ENCODE measurements at regions not wholly inside any gene's neighbourhood (a gene's known extent, or its start where the extent isn't known, plus 50 kb on each side); places are given as distances from the start of the nearest gene placed in this dataset.
A peak's percentile ranks its signal among the peaks of the same experiment; 100 is the strongest.

GRCh38 chr2:43019025-43019367 lies 207.4 kb downstream of the ZFP36L2 start:
- no peak for TF ChIP-seq EZH2 (IDR thresholded peaks at IDR 0.05; ENCODE audit: low read length)
- TF ChIP-seq, protein P1, sequence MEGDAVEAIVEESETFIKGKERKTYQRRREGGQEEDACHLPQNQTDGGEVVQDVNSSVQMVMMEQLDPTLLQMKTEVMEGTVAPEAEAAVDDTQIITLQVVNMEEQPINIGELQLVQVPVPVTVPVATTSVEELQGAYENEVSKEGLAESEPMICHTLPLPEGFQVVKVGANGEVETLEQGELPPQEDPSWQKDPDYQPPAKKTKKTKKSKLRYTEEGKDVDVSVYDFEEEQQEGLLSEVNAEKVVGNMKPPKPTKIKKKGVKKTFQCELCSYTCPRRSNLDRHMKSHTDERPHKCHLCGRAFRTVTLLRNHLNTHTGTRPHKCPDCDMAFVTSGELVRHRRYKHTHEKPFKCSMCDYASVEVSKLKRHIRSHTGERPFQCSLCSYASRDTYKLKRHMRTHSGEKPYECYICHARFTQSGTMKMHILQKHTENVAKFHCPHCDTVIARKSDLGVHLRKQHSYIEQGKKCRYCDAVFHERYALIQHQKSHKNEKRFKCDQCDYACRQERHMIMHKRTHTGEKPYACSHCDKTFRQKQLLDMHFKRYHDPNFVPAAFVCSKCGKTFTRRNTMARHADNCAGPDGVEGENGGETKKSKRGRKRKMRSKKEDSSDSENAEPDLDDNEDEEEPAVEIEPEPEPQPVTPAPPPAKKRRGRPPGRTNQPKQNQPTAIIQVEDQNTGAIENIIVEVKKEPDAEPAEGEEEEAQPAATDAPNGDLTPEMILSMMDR (optimal IDR thresholded peaks at IDR 0.05 in 1 of 3, IDR thresholded peaks at IDR 0.05 in 1 of 3, conservative IDR thresholded peaks at IDR 0.05 in 1 of 3; ENCODE audit: extremely low read depth in 1 of 3, insufficient read depth in 2 of 3, low read length in 3 of 3) = no peak
- dilution Hi-C loops (cut with MboI; ENCODE audit: extremely low pct_ligation_motif_present, low sequenced_read_pairs) = no loop called here
- no peaks in the 10 kb centered on the region for H3K79me2 ChIP-seq (ENCODE audit: control insufficient read depth, insufficient read depth, low read length)
- H3K9me1 ChIP-seq (ENCODE audit: control insufficient read depth, extremely low read depth, insufficient read depth, low read length) = no peaks in the 10 kb centered on the region
- H3K36me3 ChIP-seq (ENCODE audit: control insufficient read depth in 2 of 2, extremely low read depth in 1 of 2, insufficient read depth in 2 of 2, low read length in 2 of 2) = no peaks in the 10 kb centered on the region
- H3K4me1 ChIP-seq (ENCODE audit: control insufficient read depth, extremely low read depth, insufficient read depth, low read length) = peaks cover 26% of the 10 kb centered on the region
- DNase-seq (ENCODE audit: low read depth, low spot score) (no peak), FAIRE-seq (no peak)
- H3K9me3 ChIP-seq (ENCODE audit: control insufficient read depth, low read depth, low read length) = peaks cover 5% of the 10 kb centered on the region
- H3K4me3 ChIP-seq (ENCODE audit: control insufficient read depth in 2 of 3, extremely low read depth in 1 of 3, insufficient read depth in 2 of 3, low read depth in 1 of 3, low read length in 3 of 3) = no peak overlapping the region
- H4K20me1 ChIP-seq (ENCODE audit: control insufficient read depth, extremely low read depth, insufficient read depth, low read length) = no peaks in the 10 kb centered on the region
- H2AFZ ChIP-seq (ENCODE audit: control insufficient read depth, low read length) = peak overlapping the region; percentile 4
- H3K27me3 ChIP-seq (ENCODE audit: control insufficient read depth, extremely low read depth, insufficient read depth, low read length) = no peaks in the 10 kb centered on the region
- H3K9ac ChIP-seq (ENCODE audit: control insufficient read depth, extremely low read depth, insufficient read depth, low read length) = no peak overlapping the region
- no peak overlapping the region for H3K4me2 ChIP-seq (ENCODE audit: control insufficient read depth, extremely low read depth, insufficient read depth, low read depth, low read length)
- no peak overlapping the region for H3K27ac ChIP-seq (ENCODE audit: control insufficient read depth, insufficient read depth, low read length)

DNA sequence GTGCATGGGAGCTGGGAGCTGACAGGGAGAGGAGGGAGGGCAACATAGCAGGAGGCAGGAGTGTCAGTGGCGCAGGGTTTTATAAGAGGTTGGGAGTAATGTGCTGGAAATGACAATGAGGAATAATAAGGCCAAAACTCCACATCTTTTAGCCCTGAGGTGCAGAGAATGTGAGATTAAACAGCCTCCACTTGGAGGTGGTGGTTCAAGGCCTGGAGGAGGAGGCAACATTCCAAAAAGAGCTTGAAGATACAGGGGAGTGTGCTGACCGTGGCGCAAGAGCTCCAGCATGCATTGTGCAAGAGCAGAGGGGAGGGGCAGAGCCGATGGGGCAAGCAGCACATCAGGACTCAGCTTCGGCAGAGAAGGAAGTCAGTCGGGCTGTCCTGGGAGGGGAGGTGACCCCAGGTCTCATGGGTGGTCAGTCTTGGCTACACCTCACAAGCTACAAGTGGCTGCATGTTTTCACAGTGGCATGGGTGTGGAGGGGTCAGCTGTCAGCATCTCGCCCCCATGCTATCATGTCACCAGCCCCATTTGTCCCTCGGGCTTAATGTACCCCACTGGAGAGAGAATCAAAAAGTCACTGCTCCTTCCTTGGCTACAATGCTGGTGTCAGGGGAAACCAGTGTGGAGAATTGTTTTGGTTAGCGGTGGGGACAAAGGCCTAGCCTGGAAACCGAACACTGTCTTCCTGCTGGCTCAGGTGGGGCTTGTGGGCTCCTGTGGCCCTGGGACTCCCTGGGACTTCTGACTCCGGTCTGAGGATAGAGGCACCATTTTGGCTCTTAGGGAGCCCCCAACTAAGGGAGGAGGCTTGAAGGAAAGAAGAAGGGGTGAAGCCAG lies 208.0 kb downstream of the ZFP36L2 start:
- H3K36me3 ChIP-seq (ENCODE audit: control insufficient read depth in 2 of 2, extremely low read depth in 1 of 2, insufficient read depth in 2 of 2, low read length in 2 of 2) = no peaks in the 10 kb centered on the region
- no peak overlapping the region for H3K4me3 ChIP-seq (ENCODE audit: control insufficient read depth in 2 of 3, extremely low read depth in 1 of 3, insufficient read depth in 2 of 3, low read depth in 1 of 3, low read length in 3 of 3)
- H3K27me3 ChIP-seq (ENCODE audit: control insufficient read depth, extremely low read depth, insufficient read depth, low read length) = no peaks in the 10 kb centered on the region
- H3K27ac ChIP-seq (ENCODE audit: control insufficient read depth, insufficient read depth, low read length) = no peak overlapping the region
- peaks cover 5% of the 10 kb centered on the region for H3K9me3 ChIP-seq (ENCODE audit: control insufficient read depth, low read depth, low read length)
- H3K79me2 ChIP-seq (ENCODE audit: control insufficient read depth, insufficient read depth, low read length) = no peaks in the 10 kb centered on the region
- DNase-seq (ENCODE audit: low read depth, low spot score) (no peak), FAIRE-seq (no peak)
- H3K4me1 ChIP-seq (ENCODE audit: control insufficient read depth, extremely low read depth, insufficient read depth, low read length) = peaks cover 29% of the 10 kb centered on the region
- TF ChIP-seq EZH2 (IDR thresholded peaks at IDR 0.05; ENCODE audit: low read length) = no peak
- TF ChIP-seq, protein P1 (optimal IDR thresholded peaks at IDR 0.05 in 1 of 3, IDR thresholded peaks at IDR 0.05 in 1 of 3, conservative IDR thresholded peaks at IDR 0.05 in 1 of 3; ENCODE audit: extremely low read depth in 1 of 3, insufficient read depth in 2 of 3, low read length in 3 of 3) = no peak
- no peaks in the 10 kb centered on the region for H3K9me1 ChIP-seq (ENCODE audit: control insufficient read depth, extremely low read depth, insufficient read depth, low read length)
- dilution Hi-C loops (cut with MboI; ENCODE audit: extremely low pct_ligation_motif_present, low sequenced_read_pairs) = no loop called here
- no peaks in the 10 kb centered on the region for H4K20me1 ChIP-seq (ENCODE audit: control insufficient read depth, extremely low read depth, insufficient read depth, low read length)
- no peak overlapping the region for H3K9ac ChIP-seq (ENCODE audit: control insufficient read depth, extremely low read depth, insufficient read depth, low read length)
- no peak overlapping the region for H2AFZ ChIP-seq (ENCODE audit: control insufficient read depth, low read length)
- no peak overlapping the region for H3K4me2 ChIP-seq (ENCODE audit: control insufficient read depth, extremely low read depth, insufficient read depth, low read depth, low read length)

Measured in keratinocyte (primary cell).